ENCODE measurements at regions not wholly inside any gene's neighbourhood (a gene's known extent, or its start where the extent isn't known, plus 50 kb on each side); places are given as distances from the start of the nearest gene placed in this dataset.

GRCh38 chr16:26898200-26898599, 168.5 kb upstream of the C16orf82 start:
- TF ChIP-seq CTCF (IDR thresholded peaks at IDR 0.05; ENCODE audit: low read length) (no peak), EZH2 (IDR thresholded peaks at IDR 0.05; ENCODE audit: borderline replicate concordance, low read length) (no peak)
